ENCODE measurements at regions not wholly inside any gene's neighbourhood (a gene's known extent, or its start where the extent isn't known, plus 50 kb on each side); places are given as distances from the start of the nearest gene placed in this dataset.

GRCh38 chr12:74317741-74318140 is 219.9 kb upstream of the ATXN7L3B start:
- no peak for TF ChIP-seq YY1 (IDR thresholded peaks at IDR 0.05; ENCODE audit: insufficient read depth, insufficient read length)
- no peak for TF ChIP-seq ZNF274 (IDR thresholded peaks at IDR 0.05; ENCODE audit: low read depth, low read length)
